ENCODE measurements at regions not wholly inside any gene's neighbourhood (a gene's known extent, or its start where the extent isn't known, plus 50 kb on each side); places are given as distances from the start of the nearest gene placed in this dataset.

GRCh38 chr2:33788044-33788443 is 188.9 kb upstream of the FAM98A start:
- DNase-seq (ENCODE audit: low read depth, low spot score), result no peak
- ChIA-PET CTCF (no interaction called here), POLR2A (no interaction called here)
- H3K4me3 ChIP-seq (ENCODE audit: low read depth, low read length), result no peak overlapping the region
- no peak for TF ChIP-seq CTCF (IDR thresholded peaks at IDR 0.05; ENCODE audit: insufficient read depth, low read length, missing control alignments)

- ChIA-PET CTCF (no interaction called here), POLR2A (no interaction called here)
- H3K4me3 ChIP-seq (ENCODE audit: low read depth, low read length), result no peak overlapping the region
- TF ChIP-seq CTCF (IDR thresholded peaks at IDR 0.05; ENCODE audit: insufficient read depth, low read length, missing control alignments), result no peak
- no peak for DNase-seq (ENCODE audit: low read depth, low spot score)
These were observed 187.8 kb upstream of the FAM98A start for GRCh38 chr2:33786881-33787280.

GRCh38 chr2:33785201-33786106 is 186.4 kb upstream of the FAM98A start:
- DNase-seq (ENCODE audit: low read depth, low spot score), result no peak
- H3K4me3 ChIP-seq (ENCODE audit: low read depth, low read length), result no peak overlapping the region
- CTCF ChIA-PET, result no interaction called here
- POLR2A ChIA-PET, result no interaction called here
- no peak for TF ChIP-seq CTCF (IDR thresholded peaks at IDR 0.05; ENCODE audit: insufficient read depth, low read length, missing control alignments)

GRCh38 chr2:33784488-33784887 is 185.4 kb upstream of the FAM98A start:
- no peak for TF ChIP-seq CTCF (IDR thresholded peaks at IDR 0.05; ENCODE audit: insufficient read depth, low read length, missing control alignments)
- ChIA-PET CTCF (no interaction called here), POLR2A (no interaction called here)
- H3K4me3 ChIP-seq (ENCODE audit: low read depth, low read length), result no peak overlapping the region
- DNase-seq (ENCODE audit: low read depth, low spot score), result no peak

- ChIA-PET CTCF (no interaction called here), POLR2A (no interaction called here)
- H3K4me3 ChIP-seq (ENCODE audit: low read depth, low read length), result no peak overlapping the region
- no peak for TF ChIP-seq CTCF (IDR thresholded peaks at IDR 0.05; ENCODE audit: insufficient read depth, low read length, missing control alignments)
- no peak for DNase-seq (ENCODE audit: low read depth, low spot score)
These were observed 183.5 kb upstream of the FAM98A start for GRCh38 chr2:33782395-33783230.

GRCh38 chr2:33777786-33778185 is 178.7 kb upstream of the FAM98A start:
- DNase-seq (ENCODE audit: low read depth, low spot score), result no peak
- CTCF ChIA-PET, result no interaction called here
- no peak overlapping the region for H3K4me3 ChIP-seq (ENCODE audit: low read depth, low read length)
- POLR2A ChIA-PET, result no interaction called here
- TF ChIP-seq CTCF (IDR thresholded peaks at IDR 0.05; ENCODE audit: insufficient read depth, low read length, missing control alignments), result no peak

Measured in AG04449 (cell line).